ENCODE measurements at regions not wholly inside any gene's neighbourhood (a gene's known extent, or its start where the extent isn't known, plus 50 kb on each side); places are given as distances from the start of the nearest gene placed in this dataset.

GRCh38 chr2:48838029-48838428, 82.5 kb upstream of the LHCGR start:
- H3K36me3 Mint-ChIP-seq (ENCODE audit: low read depth): no peaks in the 10 kb centered on the region
- no peaks in the 10 kb centered on the region for H3K4me1 Mint-ChIP-seq
- H3K9me3 Mint-ChIP-seq: peaks cover 12% of the 10 kb centered on the region
- no peak overlapping the region for H3K27ac Mint-ChIP-seq
- TF ChIP-seq CTCF (IDR thresholded peaks at IDR 0.05; ENCODE audit: unreplicated experiment in 3 of 3): no peak
- H3K27me3 Mint-ChIP-seq (ENCODE audit: low read depth): no peaks in the 10 kb centered on the region
- no peak overlapping the region for H3K4me3 Mint-ChIP-seq

GRCh38 chr2:48829569-48829968, 74.0 kb upstream of the LHCGR start:
- no peak overlapping the region for H3K27ac Mint-ChIP-seq
- no peaks in the 10 kb centered on the region for H3K36me3 Mint-ChIP-seq (ENCODE audit: low read depth)
- H3K9me3 Mint-ChIP-seq: peaks cover 6% of the 10 kb centered on the region
- no peak for TF ChIP-seq CTCF (IDR thresholded peaks at IDR 0.05; ENCODE audit: unreplicated experiment in 3 of 3)
- H3K4me1 Mint-ChIP-seq: no peaks in the 10 kb centered on the region
- no peaks in the 10 kb centered on the region for H3K27me3 Mint-ChIP-seq (ENCODE audit: low read depth)
- no peak overlapping the region for H3K4me3 Mint-ChIP-seq

- Mint-ChIP-seq H3K4me1 (no peaks in the 10 kb centered on the region), H3K4me3 (no peak overlapping the region), H3K9me3 (peaks cover 6% of the 10 kb centered on the region), H3K27ac (no peak overlapping the region), H3K27me3 (ENCODE audit: low read depth) (no peaks in the 10 kb centered on the region), H3K36me3 (ENCODE audit: low read depth) (no peaks in the 10 kb centered on the region)
- no peak for TF ChIP-seq CTCF (IDR thresholded peaks at IDR 0.05; ENCODE audit: unreplicated experiment in 3 of 3)
Measured at GRCh38 chr2:48829036-48829435, 73.5 kb upstream of the LHCGR start.

GRCh38 chr2:48826986-48827385, 71.5 kb upstream of the LHCGR start:
- no peaks in the 10 kb centered on the region for H3K4me1 Mint-ChIP-seq
- no peak for TF ChIP-seq CTCF (IDR thresholded peaks at IDR 0.05; ENCODE audit: unreplicated experiment in 3 of 3)
- H3K9me3 Mint-ChIP-seq: peaks cover 4% of the 10 kb centered on the region
- H3K36me3 Mint-ChIP-seq (ENCODE audit: low read depth): no peaks in the 10 kb centered on the region
- no peak overlapping the region for H3K4me3 Mint-ChIP-seq
- H3K27ac Mint-ChIP-seq: no peak overlapping the region
- H3K27me3 Mint-ChIP-seq (ENCODE audit: low read depth): no peaks in the 10 kb centered on the region

- H3K27ac Mint-ChIP-seq: no peak overlapping the region
- no peak overlapping the region for H3K4me3 Mint-ChIP-seq
- TF ChIP-seq CTCF (IDR thresholded peaks at IDR 0.05; ENCODE audit: unreplicated experiment in 3 of 3): no peak
- H3K9me3 Mint-ChIP-seq: peaks cover 4% of the 10 kb centered on the region
- no peaks in the 10 kb centered on the region for H3K36me3 Mint-ChIP-seq (ENCODE audit: low read depth)
- H3K27me3 Mint-ChIP-seq (ENCODE audit: low read depth): no peaks in the 10 kb centered on the region
- H3K4me1 Mint-ChIP-seq: no peaks in the 10 kb centered on the region
Measured at GRCh38 chr2:48824116-48824515, 68.6 kb upstream of the LHCGR start.

- H3K36me3 Mint-ChIP-seq (ENCODE audit: low read depth): no peaks in the 10 kb centered on the region
- no peaks in the 10 kb centered on the region for H3K4me1 Mint-ChIP-seq
- no peak overlapping the region for H3K27ac Mint-ChIP-seq
- no peak overlapping the region for H3K4me3 Mint-ChIP-seq
- H3K9me3 Mint-ChIP-seq: no peaks in the 10 kb centered on the region
- no peak for TF ChIP-seq CTCF (IDR thresholded peaks at IDR 0.05; ENCODE audit: unreplicated experiment in 3 of 3)
- H3K27me3 Mint-ChIP-seq (ENCODE audit: low read depth): no peaks in the 10 kb centered on the region
Measured at GRCh38 chr2:48819206-48819735, 63.7 kb upstream of the LHCGR start.
